Karpas-422 (cell line): ENCODE measurements at regions not wholly inside any gene's neighbourhood (a gene's known extent, or its start where the extent isn't known, plus 50 kb on each side); places are given as distances from the start of the nearest gene placed in this dataset.

ENCODE experiments used
- DNase-seq: peaks from one replicate; pipeline ENCODE4 v3.0.0-alpha.2; 2015
- H2AFZ ChIP-seq: fragments of 200-600 bp; sonication (generic); 2 replicates; pipeline ENCODE4 v1.6.1; 2014; ENCODE audit warnings: antibody characterized with exemption, low read length, mixed read lengths
- H3K27ac ChIP-seq: fragments of 200-600 bp; sonication (generic); 2 replicates; pipeline ENCODE4 v1.5.1; 2014; ENCODE audit warnings: mild to moderate bottlenecking, low read length, moderate library complexity
- H3K27me3 ChIP-seq: fragments of 200-600 bp; sonication (generic); 2 replicates; pipeline ENCODE4 v1.6.1; 2014; ENCODE audit warnings: low read length, mixed read lengths
- H3K36me3 ChIP-seq: fragments of 200-600 bp; sonication (generic); 2 replicates; pipeline ENCODE4 v1.6.1; 2014; ENCODE audit warnings: low read length, mixed read lengths; ENCODE audit not compliant: insufficient read depth
- H3K4me1 ChIP-seq: fragments of 200-600 bp; sonication (generic); 2 replicates; pipeline ENCODE4 v1.6.1; 2014; ENCODE audit warnings: mild to moderate bottlenecking, low read length, mixed read lengths
- H3K4me2 ChIP-seq: fragments of 200-600 bp; sonication (generic); 2 replicates; pipeline ENCODE4 v1.6.1; 2014; ENCODE audit warnings: low read length, low read depth, mild to moderate bottlenecking; ENCODE audit not compliant: poor library complexity, severe bottlenecking
- H3K4me3 ChIP-seq: fragments of 200-600 bp; sonication (generic); 2 replicates; pipeline ENCODE4 v1.5.1; 2014; ENCODE audit warnings: mild to moderate bottlenecking, antibody characterized with exemption, low read length, mixed read lengths
- H3K79me2 ChIP-seq: fragments of 200-600 bp; sonication (generic); 2 replicates; pipeline ENCODE4 v1.6.1; 2014; ENCODE audit warnings: mild to moderate bottlenecking, low read length, mixed read lengths
- H3K9ac ChIP-seq: fragments of 200-600 bp; sonication (generic); 2 replicates; pipeline ENCODE4 v1.6.0; 2014; ENCODE audit warnings: low read length
- H3K9me2 ChIP-seq: fragments of 200-600 bp; sonication (generic), shearing (Covaris generic); replicated peaks from 2 replicates; pipeline ENCODE4 v1.6.0; 2014; ENCODE audit warnings: mild to moderate bottlenecking, low read length, moderate library complexity; ENCODE audit not compliant: insufficient read depth
- H3K9me3 ChIP-seq: fragments of 300-700, 200-600 bp; sonication (generic); 2 replicates; pipeline ENCODE4 v1.6.1; 2014; ENCODE audit warnings: low read length, mixed read lengths
- H4K20me1 ChIP-seq: fragments of 200-600 bp; sonication (generic); 2 replicates; pipeline ENCODE4 v1.6.1; 2014; ENCODE audit warnings: mild to moderate bottlenecking, antibody characterized with exemption, low read length, low read depth; ENCODE audit not compliant: insufficient read depth

GRCh38 chr2:65794994-65795393 lies 362.6 kb upstream of the SPRED2 start:
- Histone ChIP-seq H3K4me1 (no peaks in the 10 kb centered on the region), H3K36me3 (no peaks in the 10 kb centered on the region), H4K20me1 (no peaks in the 10 kb centered on the region), H2AFZ (no peak overlapping the region), H3K27me3 (no peaks in the 10 kb centered on the region), H3K9ac (no peak overlapping the region), H3K27ac (no peak overlapping the region), H3K9me2 (no peaks in the 10 kb centered on the region), H3K79me2 (no peaks in the 10 kb centered on the region), H3K9me3 (no peaks in the 10 kb centered on the region), H3K4me3 (no peak overlapping the region), H3K4me2 (no peak overlapping the region)
- no peak for DNase-seq

- Histone ChIP-seq H3K4me3 (no peak overlapping the region), H3K27ac (no peak overlapping the region), H3K9ac (no peak overlapping the region), H3K4me2 (no peak overlapping the region), H3K27me3 (no peaks in the 10 kb centered on the region), H3K36me3 (no peaks in the 10 kb centered on the region), H3K4me1 (no peaks in the 10 kb centered on the region), H2AFZ (no peak overlapping the region), H4K20me1 (no peaks in the 10 kb centered on the region), H3K79me2 (no peaks in the 10 kb centered on the region), H3K9me2 (no peaks in the 10 kb centered on the region), H3K9me3 (no peaks in the 10 kb centered on the region)
- DNase-seq = no peak
Measured at GRCh38 chr2:65791404-65791975, 359.1 kb upstream of the SPRED2 start.

- H3K4me2 ChIP-seq = no peak overlapping the region
- H3K4me1 ChIP-seq = no peaks in the 10 kb centered on the region
- no peak overlapping the region for H2AFZ ChIP-seq
- no peak overlapping the region for H3K9ac ChIP-seq
- no peaks in the 10 kb centered on the region for H3K79me2 ChIP-seq
- H4K20me1 ChIP-seq = no peaks in the 10 kb centered on the region
- no peaks in the 10 kb centered on the region for H3K36me3 ChIP-seq
- no peaks in the 10 kb centered on the region for H3K9me2 ChIP-seq
- no peaks in the 10 kb centered on the region for H3K9me3 ChIP-seq
- no peak for DNase-seq
- no peaks in the 10 kb centered on the region for H3K27me3 ChIP-seq
- H3K27ac ChIP-seq = no peak overlapping the region
- H3K4me3 ChIP-seq = no peak overlapping the region
Measured at GRCh38 chr2:65790676-65790935, 358.2 kb upstream of the SPRED2 start.

GRCh38 chr2:65789923-65790675 lies 357.7 kb upstream of the SPRED2 start:
- no peaks in the 10 kb centered on the region for H3K4me1 ChIP-seq
- H3K9me2 ChIP-seq = no peaks in the 10 kb centered on the region
- no peaks in the 10 kb centered on the region for H4K20me1 ChIP-seq
- H3K27me3 ChIP-seq = no peaks in the 10 kb centered on the region
- H3K9ac ChIP-seq = no peak overlapping the region
- no peaks in the 10 kb centered on the region for H3K9me3 ChIP-seq
- no peak overlapping the region for H3K27ac ChIP-seq
- H3K36me3 ChIP-seq = no peaks in the 10 kb centered on the region
- H3K4me3 ChIP-seq = no peak overlapping the region
- no peak overlapping the region for H3K4me2 ChIP-seq
- H3K79me2 ChIP-seq = no peaks in the 10 kb centered on the region
- no peak for DNase-seq
- H2AFZ ChIP-seq = no peak overlapping the region

GRCh38 chr2:65788556-65788955 lies 356.2 kb upstream of the SPRED2 start:
- H2AFZ ChIP-seq = no peak overlapping the region
- DNase-seq = no peak
- no peak overlapping the region for H3K4me3 ChIP-seq
- no peaks in the 10 kb centered on the region for H3K9me2 ChIP-seq
- H3K4me1 ChIP-seq = no peaks in the 10 kb centered on the region
- no peaks in the 10 kb centered on the region for H3K9me3 ChIP-seq
- no peak overlapping the region for H3K9ac ChIP-seq
- H3K79me2 ChIP-seq = no peaks in the 10 kb centered on the region
- H3K36me3 ChIP-seq = no peaks in the 10 kb centered on the region
- no peak overlapping the region for H3K4me2 ChIP-seq
- no peaks in the 10 kb centered on the region for H4K20me1 ChIP-seq
- no peaks in the 10 kb centered on the region for H3K27me3 ChIP-seq
- H3K27ac ChIP-seq = no peak overlapping the region

GRCh38 chr2:65786765-65787164 lies 354.4 kb upstream of the SPRED2 start:
- Histone ChIP-seq H4K20me1 (no peaks in the 10 kb centered on the region), H2AFZ (no peak overlapping the region), H3K27me3 (no peaks in the 10 kb centered on the region), H3K9me3 (no peaks in the 10 kb centered on the region), H3K27ac (no peak overlapping the region), H3K9ac (no peak overlapping the region), H3K4me1 (no peaks in the 10 kb centered on the region), H3K4me2 (no peak overlapping the region), H3K9me2 (no peaks in the 10 kb centered on the region), H3K4me3 (no peak overlapping the region), H3K79me2 (no peaks in the 10 kb centered on the region), H3K36me3 (no peaks in the 10 kb centered on the region)
- DNase-seq = no peak

GRCh38 chr2:65786007-65786717 lies 353.8 kb upstream of the SPRED2 start:
- DNase-seq = no peak
- H3K4me2 ChIP-seq = no peak overlapping the region
- H3K79me2 ChIP-seq = no peaks in the 10 kb centered on the region
- H3K9me2 ChIP-seq = no peaks in the 10 kb centered on the region
- no peaks in the 10 kb centered on the region for H3K9me3 ChIP-seq
- H3K27ac ChIP-seq = no peak overlapping the region
- no peaks in the 10 kb centered on the region for H3K36me3 ChIP-seq
- no peak overlapping the region for H3K9ac ChIP-seq
- H3K4me1 ChIP-seq = no peaks in the 10 kb centered on the region
- no peaks in the 10 kb centered on the region for H3K27me3 ChIP-seq
- H4K20me1 ChIP-seq = no peaks in the 10 kb centered on the region
- no peak overlapping the region for H2AFZ ChIP-seq
- no peak overlapping the region for H3K4me3 ChIP-seq

- H3K36me3 ChIP-seq = no peaks in the 10 kb centered on the region
- no peak for DNase-seq
- no peak overlapping the region for H3K9ac ChIP-seq
- no peaks in the 10 kb centered on the region for H3K4me1 ChIP-seq
- no peaks in the 10 kb centered on the region for H3K79me2 ChIP-seq
- H3K27ac ChIP-seq = no peak overlapping the region
- no peak overlapping the region for H2AFZ ChIP-seq
- H3K9me2 ChIP-seq = no peaks in the 10 kb centered on the region
- H3K9me3 ChIP-seq = no peaks in the 10 kb centered on the region
- H3K4me2 ChIP-seq = no peak overlapping the region
- H3K4me3 ChIP-seq = no peak overlapping the region
- no peaks in the 10 kb centered on the region for H3K27me3 ChIP-seq
- H4K20me1 ChIP-seq = no peaks in the 10 kb centered on the region
Measured at GRCh38 chr2:65782996-65783650, 350.7 kb upstream of the SPRED2 start.
